SW 1271 (cell line): ENCODE measurements at regions not wholly inside any gene's neighbourhood (a gene's known extent, or its start where the extent isn't known, plus 50 kb on each side); places are given as distances from the start of the nearest gene placed in this dataset.
A peak's percentile ranks its signal among the peaks of the same experiment; 100 is the strongest.

Experiments
- DNase-seq, 2 experiments: peaks; one replicate each; lab custom pipeline; 2025; lab: John Stamatoyannopoulos, UW

DNA sequence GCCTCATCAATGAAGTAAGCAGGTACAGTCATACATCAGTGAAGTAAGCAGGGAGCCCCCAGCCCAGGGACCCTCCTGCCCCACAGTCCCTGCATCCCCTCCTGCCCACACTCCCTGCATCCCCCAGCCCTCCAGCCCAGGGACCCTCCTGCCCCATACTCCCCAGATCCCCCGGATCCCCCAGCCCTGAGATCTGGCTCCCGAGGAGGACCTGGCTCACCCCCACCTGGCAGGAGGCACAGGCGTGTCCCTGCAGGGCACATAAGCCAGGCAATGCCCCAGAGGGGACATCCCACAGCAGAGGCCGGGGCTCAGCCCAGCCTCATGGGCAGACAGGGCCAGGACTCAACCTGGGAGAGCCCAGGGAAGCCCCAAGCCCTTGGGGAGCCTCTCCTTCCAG, 53.6 kb upstream of the TPM4 start:
- no peak for DNase-seq

DNA sequence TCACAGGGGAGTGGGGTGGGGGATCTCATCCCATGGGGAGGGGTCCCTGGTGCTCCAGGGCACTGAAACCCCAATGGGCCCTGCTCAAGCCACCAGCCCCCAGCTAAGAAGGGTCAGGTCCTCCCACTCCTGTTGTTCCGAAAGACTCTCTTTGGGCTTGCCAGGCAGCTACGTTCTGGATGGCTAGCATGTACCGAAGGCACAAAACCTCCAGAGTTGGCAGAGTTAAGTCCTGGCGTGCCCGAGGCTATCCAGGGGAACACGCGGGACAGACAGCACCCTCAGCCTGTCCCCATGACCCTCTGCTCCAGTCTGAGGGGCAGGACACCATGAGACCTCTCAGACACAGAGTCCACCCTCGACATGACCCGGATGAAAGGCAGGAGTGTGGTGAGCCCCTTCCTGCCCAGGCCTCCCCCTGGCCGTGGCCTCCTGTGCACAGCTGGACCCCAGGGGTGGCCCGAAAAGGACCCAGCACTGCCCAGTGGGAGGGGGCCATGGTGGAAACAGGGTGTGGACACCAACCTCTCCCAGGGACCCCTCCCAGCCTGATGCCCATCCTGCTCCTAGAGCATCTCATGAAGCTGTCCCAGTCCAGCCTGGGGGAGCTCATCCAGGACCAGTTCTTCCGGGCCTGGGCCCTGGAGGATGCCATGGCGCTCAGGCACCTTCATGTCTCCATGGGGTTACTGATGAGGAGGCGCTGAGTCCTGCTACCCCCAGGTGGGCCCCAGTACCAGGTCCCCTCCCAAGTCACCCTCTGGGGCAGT, 53.0 kb upstream of the TPM4 start:
- DNase-seq, result no peak

DNA sequence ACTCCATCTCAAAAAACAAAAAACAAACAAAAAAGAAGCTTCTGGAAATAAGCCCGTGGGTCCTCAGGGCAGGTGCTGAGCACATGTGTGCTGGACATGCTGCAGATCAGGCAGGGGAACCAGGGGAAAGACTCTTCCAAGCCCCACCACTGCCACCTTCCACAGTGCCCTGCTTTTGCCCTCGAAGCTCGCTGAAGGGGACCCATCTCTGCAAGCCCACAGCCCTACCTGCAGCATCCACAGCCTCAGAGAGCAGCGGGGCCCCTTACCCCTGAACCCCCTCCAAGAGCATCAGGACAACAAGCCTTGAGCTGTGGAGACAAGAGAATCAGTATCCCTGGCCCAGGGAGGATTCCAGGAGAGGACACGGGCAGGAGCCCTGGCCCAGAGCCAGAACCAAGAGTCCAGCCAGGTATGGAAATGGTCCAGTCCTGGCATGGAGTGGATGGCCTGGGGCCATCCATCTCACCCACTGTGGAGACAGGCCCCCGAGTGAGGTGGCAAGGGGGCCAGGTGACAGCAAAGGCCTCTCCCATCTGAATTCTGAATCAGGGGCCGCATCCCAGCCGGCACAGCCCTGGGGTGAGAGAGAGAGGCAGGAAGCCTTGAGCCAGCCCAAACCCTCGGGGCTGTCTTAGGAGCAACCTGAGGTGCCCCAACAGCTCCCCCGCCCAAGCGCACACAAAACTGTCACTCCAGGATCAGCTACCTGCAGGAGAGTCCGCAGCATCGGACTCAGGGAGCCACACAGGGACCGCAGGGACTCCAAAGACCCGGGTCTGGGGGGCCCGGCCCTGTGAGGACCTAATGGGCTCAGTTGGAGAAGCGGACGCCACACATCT, 51.8 kb upstream of the TPM4 start:
- no peak for DNase-seq

DNA sequence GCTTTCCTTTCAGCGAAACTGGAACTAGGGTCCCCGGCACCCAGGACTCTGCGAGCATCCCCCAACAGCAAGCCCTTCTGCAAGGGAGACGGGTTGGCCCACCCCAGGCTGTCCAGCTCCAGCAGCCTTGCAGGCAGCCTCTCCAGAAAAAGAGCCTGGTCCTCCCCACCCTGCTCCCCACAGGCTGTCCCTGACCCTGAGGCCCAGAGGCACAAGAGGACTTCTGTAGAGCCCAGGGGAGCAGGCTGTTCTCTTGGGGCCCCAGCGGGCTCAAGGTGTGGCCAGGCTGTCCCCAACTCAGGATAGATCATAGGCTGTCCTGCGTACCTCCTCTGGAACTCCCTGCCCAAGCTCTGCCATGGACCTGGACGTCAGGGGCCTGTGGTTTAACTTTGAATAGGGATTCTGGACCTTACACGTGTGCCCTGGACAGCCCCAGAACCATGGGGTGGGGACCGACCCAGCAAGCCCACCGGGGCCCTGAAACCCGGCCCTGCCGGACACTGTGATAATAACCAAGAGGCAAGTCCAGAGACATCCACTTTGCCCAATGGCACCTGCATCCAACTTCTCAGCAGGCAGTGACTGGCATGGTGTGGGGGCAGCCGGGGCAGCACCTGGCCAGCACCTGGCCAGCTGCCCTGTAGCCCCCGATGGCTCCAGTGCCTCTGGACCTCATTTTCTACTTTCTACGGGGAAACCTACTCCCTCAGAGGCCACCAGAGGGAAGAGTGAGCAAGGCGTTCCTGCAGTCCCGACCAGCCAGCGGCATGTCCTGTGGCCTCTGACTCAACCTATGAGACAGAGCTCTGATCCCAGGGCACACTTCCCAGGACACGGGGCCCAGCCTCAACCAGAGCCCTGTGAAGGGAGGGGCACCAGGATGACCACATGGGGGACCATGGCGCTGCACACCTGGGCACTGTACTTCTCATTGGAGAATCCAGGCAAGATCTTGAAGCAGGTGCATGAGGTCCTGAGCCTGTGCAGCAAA, 50.9 kb upstream of the TPM4 start:
- peak; percentile 23 to 56 for DNase-seq

DNA sequence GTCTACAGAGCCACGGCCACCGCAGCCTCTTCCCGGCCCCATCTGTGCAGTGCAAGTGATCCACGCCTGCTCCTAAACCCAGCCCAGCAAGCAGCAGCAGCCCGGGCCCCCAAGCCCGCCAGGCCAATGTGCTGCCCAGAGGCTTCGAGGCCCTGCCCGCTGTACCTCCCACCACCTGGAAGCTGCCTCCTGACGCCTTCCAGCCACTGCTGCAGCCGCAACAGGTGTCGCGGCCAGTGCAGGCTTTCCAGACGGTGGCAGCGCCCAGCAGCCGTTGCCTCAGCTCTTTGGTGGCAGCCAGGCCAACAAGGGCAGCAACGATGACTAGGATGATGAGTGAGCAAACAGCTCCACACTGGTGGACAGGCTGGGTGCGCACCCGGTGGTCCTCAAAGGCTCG, 50.2 kb upstream of the TPM4 start:
- no peak for DNase-seq
